ENCODE measurements at regions not wholly inside any gene's neighbourhood (a gene's known extent, or its start where the extent isn't known, plus 50 kb on each side); places are given as distances from the start of the nearest gene placed in this dataset. TPM values are rescaled to one million over a fixed set of nuclear protein-coding genes. Genes with fewer than 3 reads are reported as not detected.

DNA sequence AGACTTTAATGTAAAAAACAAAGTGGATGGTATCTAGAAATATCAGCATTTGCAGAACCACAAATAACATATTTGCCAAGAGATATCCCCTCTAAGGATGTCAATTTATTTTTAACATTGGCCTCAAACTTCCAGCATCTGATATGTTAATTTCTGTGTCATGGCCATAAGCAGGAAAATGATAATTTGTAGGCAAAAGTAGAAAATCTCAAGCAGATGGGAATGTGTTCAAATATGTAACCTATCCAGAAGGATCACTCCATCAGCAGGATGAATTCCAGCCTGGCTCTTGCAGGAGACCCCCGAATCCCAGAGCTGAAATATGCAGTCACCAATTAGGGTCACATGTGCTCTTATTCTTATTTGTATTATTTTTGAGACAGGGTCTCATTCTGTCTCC, 55.4 kb upstream of the PRKX start:
- no TSS peak for BruUV-seq (replicated peaks)
- Histone ChIP-seq H3K79me2 (ENCODE audit: control insufficient read depth, insufficient read depth, low read length) (no peaks in the 10 kb centered on the region), H3K27me3 (ENCODE audit: control insufficient read depth in 2 of 2, insufficient read depth in 2 of 2, low read length in 2 of 2) (no peaks in the 10 kb centered on the region), H3K9me3 (replicated peaks; ENCODE audit: control insufficient read depth, insufficient read depth, low read length) (no peaks in the 10 kb centered on the region), H4K20me1 (replicated peaks; ENCODE audit: control insufficient read depth, extremely low read depth, insufficient read depth, low read length) (no peaks in the 10 kb centered on the region), H3K27ac (ENCODE audit: insufficient read depth, low read depth, low read length) (no peak overlapping the region), H3K4me3 (replicated peaks in 1 of 3; ENCODE audit: insufficient read depth in 1 of 3, low read depth in 1 of 3, low read length in 3 of 3) (no peak overlapping the region), H3K9me1 (replicated peaks; ENCODE audit: control insufficient read depth, extremely low read depth, insufficient read depth, low read length) (no peaks in the 10 kb centered on the region), H3K4me1 (ENCODE audit: control insufficient read depth, extremely low read depth, insufficient read depth, low read length) (no peaks in the 10 kb centered on the region), H3K36me3 (ENCODE audit: control insufficient read depth in 2 of 2, extremely low read depth in 1 of 2, insufficient read depth in 2 of 2, low read length in 2 of 2) (no peaks in the 10 kb centered on the region), H3K4me2 (ENCODE audit: insufficient read depth, low read length) (no peak overlapping the region), H2AFZ (ENCODE audit: low read depth, low read length) (no peak overlapping the region), H3K9ac (replicated peaks; ENCODE audit: extremely low read depth, insufficient read depth, low read length) (no peak overlapping the region)
- FAIRE-seq (no peak), DNase-seq (ENCODE audit: low read depth, low spot score) (no peak)
- dilution Hi-C loops (cut with MboI; ENCODE audit: extremely low pct_ligation_motif_present, low sequenced_read_pairs) (no loop called here), intact Hi-C loops (cut with micrococcal nuclease) (no loop called here)
- ChIA-PET CTCF (no interaction called here), POLR2A (no interaction called here)
- no peak for TF ChIP-seq POLR2A (IDR thresholded peaks at IDR 0.05; ENCODE audit: low read depth, low read length)

Small RNA genes in the stretch of these regions (small RNA-seq; reads per million reads assigned to genes)
- not detected for gene RF00401 (ENCODE audit: insufficient read depth, insufficient read length, low read depth, low replicate concordance)
